ENCODE measurements at regions not wholly inside any gene's neighbourhood (a gene's known extent, or its start where the extent isn't known, plus 50 kb on each side); places are given as distances from the start of the nearest gene placed in this dataset.

- ATAC-seq = no peak
- H3K9me3 ChIP-seq = no peaks in the 10 kb centered on the region
- intact Hi-C loops (cut with DNase I) = no loop called here
- no peak for TF ChIP-seq POLR2A (IDR thresholded peaks at IDR 0.05)
- no peak for TF ChIP-seq CTCF (IDR thresholded peaks at IDR 0.05)
- peaks cover 0 to 25% (median 0%) of the 10 kb centered on the region in 9 donors for H3K27me3 ChIP-seq
- H3K27ac ChIP-seq = no peak overlapping the region
- WGBS, 4 donors = 76 to 88% (median 85%) methylated on average over 11 to 16 of the region's 16 CpGs
- DNase-seq = no peak
- no peaks in the 10 kb centered on the region for H3K36me3 ChIP-seq
- no peaks in the 10 kb centered on the region for H3K4me1 ChIP-seq
- no peak overlapping the region for H3K4me3 ChIP-seq
Observed at GRCh38 chr2:238566001-238566645, 139.4 kb downstream of the ASB1 start.

GRCh38 chr2:238567067-238567855 is 140.5 kb downstream of the ASB1 start:
- Histone ChIP-seq H3K4me3 (no peak overlapping the region), H3K4me1 (no peaks in the 10 kb centered on the region), H3K36me3 (no peaks in the 10 kb centered on the region), H3K27me3 (peaks cover 0 to 25% (median 0%) of the 10 kb centered on the region in 9 donors), H3K27ac (no peak overlapping the region), H3K9me3 (no peaks in the 10 kb centered on the region)
- no peak for TF ChIP-seq POLR2A (IDR thresholded peaks at IDR 0.05)
- TF ChIP-seq CTCF (IDR thresholded peaks at IDR 0.05) = no peak
- intact Hi-C loops (cut with DNase I) = no loop called here
- ATAC-seq (no peak), DNase-seq (no peak)
- 80 to 84% (median 82%) methylated on average over 15 to 22 of the region's 22 CpGs for WGBS, 4 donors

GRCh38 chr2:238567996-238568395 is 141.3 kb downstream of the ASB1 start:
- H3K9me3 ChIP-seq = no peaks in the 10 kb centered on the region
- no peak for ATAC-seq
- WGBS, 4 donors = 72 to 89% (median 75%) methylated on average over 9 to 10 of the region's 10 CpGs
- no peak for TF ChIP-seq CTCF (IDR thresholded peaks at IDR 0.05)
- TF ChIP-seq POLR2A (IDR thresholded peaks at IDR 0.05) = no peak
- peaks cover 0 to 25% (median 0%) of the 10 kb centered on the region in 9 donors for H3K27me3 ChIP-seq
- no peak overlapping the region for H3K27ac ChIP-seq
- intact Hi-C loops (cut with DNase I) = no loop called here
- DNase-seq = no peak
- no peaks in the 10 kb centered on the region for H3K4me1 ChIP-seq
- no peak overlapping the region for H3K4me3 ChIP-seq
- no peaks in the 10 kb centered on the region for H3K36me3 ChIP-seq
